ENCODE measurements at regions not wholly inside any gene's neighbourhood (a gene's known extent, or its start where the extent isn't known, plus 50 kb on each side); places are given as distances from the start of the nearest gene placed in this dataset.

DNA sequence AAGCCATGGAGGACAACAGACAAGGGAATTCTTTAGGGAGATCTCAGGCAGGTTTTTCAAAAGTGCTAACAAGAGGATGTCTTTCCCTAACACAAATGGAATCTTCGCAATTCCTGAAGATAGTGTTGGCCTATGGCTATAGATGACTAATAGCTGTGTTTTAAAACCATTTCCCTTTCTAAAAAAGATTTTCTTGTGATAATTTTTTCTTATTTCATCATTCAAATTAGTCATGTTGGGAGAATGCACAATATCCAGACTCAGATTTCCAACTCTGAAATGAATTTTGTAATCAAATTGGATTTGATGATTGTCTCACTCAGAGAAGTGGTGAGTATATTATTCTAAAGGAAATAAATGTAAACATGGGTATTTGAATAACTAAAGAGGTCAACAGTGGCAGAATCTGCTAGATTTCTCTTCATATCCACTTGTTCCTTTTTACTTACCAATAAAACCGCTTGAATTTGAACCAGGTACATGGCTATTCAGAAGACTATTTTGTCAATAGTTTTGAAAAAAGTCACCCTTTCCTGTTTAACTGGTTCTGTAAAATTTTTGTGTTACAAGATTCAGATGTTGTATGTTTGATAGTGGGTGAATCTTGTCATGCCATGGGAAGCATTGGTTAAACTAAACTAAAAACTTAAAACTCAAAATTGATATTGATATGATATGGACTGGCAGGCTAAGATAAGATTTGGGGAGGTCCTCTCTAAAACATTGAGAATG, 1223.7 kb upstream of the EYS start:
- TF ChIP-seq POLR2A (IDR thresholded peaks at IDR 0.05) (no peak), POLR2AphosphoS5 (IDR thresholded peaks at IDR 0.05; ENCODE audit: insufficient read depth in 1 of 2, low read depth in 1 of 2) (no peak)
- TF ChIP-seq, protein P1, sequence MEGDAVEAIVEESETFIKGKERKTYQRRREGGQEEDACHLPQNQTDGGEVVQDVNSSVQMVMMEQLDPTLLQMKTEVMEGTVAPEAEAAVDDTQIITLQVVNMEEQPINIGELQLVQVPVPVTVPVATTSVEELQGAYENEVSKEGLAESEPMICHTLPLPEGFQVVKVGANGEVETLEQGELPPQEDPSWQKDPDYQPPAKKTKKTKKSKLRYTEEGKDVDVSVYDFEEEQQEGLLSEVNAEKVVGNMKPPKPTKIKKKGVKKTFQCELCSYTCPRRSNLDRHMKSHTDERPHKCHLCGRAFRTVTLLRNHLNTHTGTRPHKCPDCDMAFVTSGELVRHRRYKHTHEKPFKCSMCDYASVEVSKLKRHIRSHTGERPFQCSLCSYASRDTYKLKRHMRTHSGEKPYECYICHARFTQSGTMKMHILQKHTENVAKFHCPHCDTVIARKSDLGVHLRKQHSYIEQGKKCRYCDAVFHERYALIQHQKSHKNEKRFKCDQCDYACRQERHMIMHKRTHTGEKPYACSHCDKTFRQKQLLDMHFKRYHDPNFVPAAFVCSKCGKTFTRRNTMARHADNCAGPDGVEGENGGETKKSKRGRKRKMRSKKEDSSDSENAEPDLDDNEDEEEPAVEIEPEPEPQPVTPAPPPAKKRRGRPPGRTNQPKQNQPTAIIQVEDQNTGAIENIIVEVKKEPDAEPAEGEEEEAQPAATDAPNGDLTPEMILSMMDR (IDR thresholded peaks at IDR 0.05): no peak

Data from vagina (tissue), 2 donors.